OCI-LY1 (cell line): ENCODE measurements at regions not wholly inside any gene's neighbourhood (a gene's known extent, or its start where the extent isn't known, plus 50 kb on each side); places are given as distances from the start of the nearest gene placed in this dataset.

Source experiments
- EZH2 ChIP-seq: fragments of 200-600 bp; sonication (generic), shearing (Covaris generic); IDR thresholded peaks from 2 replicates; pipeline ENCODE4 v1.8.0; 2017; ENCODE audit warnings: borderline replicate concordance, mixed run types, mild to moderate bottlenecking, antibody characterized with exemption, low read length, moderate library complexity, mixed read lengths
- TF ChIP-seq, protein P1 (sequence below): fragments of 200-600 bp; sonication (generic), shearing (Covaris generic); IDR thresholded peaks from 2 replicates; pipeline ENCODE4 v1.5.1; 2017; ENCODE audit warnings: mild to moderate bottlenecking, antibody characterized with exemption, low read length, moderate library complexity, mixed read lengths

DNA sequence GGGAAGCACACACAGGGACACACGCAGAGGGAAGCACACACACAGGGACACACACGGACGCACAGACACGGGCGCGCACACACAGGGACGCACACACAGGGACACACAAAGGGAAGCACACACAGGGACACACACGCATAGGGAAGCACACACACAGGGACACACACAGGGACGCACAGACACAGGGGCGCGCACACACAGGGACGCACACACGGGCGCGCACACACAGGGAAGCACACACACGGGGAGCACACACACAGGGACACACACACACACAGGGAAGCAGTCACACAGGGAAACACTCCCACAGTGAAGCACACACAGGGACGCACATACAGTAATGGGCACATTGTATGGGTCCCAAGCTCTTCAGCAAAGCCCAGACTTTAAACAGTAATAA, 685.3 kb downstream of the TRIML1 start:
- TF ChIP-seq, protein P1, sequence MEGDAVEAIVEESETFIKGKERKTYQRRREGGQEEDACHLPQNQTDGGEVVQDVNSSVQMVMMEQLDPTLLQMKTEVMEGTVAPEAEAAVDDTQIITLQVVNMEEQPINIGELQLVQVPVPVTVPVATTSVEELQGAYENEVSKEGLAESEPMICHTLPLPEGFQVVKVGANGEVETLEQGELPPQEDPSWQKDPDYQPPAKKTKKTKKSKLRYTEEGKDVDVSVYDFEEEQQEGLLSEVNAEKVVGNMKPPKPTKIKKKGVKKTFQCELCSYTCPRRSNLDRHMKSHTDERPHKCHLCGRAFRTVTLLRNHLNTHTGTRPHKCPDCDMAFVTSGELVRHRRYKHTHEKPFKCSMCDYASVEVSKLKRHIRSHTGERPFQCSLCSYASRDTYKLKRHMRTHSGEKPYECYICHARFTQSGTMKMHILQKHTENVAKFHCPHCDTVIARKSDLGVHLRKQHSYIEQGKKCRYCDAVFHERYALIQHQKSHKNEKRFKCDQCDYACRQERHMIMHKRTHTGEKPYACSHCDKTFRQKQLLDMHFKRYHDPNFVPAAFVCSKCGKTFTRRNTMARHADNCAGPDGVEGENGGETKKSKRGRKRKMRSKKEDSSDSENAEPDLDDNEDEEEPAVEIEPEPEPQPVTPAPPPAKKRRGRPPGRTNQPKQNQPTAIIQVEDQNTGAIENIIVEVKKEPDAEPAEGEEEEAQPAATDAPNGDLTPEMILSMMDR, result no peak
- no peak for TF ChIP-seq EZH2
